ENCODE measurements at regions not wholly inside any gene's neighbourhood (a gene's known extent, or its start where the extent isn't known, plus 50 kb on each side); places are given as distances from the start of the nearest gene placed in this dataset.

- no peaks in the 10 kb centered on the region for H3K27me3 ChIP-seq (ENCODE audit: control insufficient read depth in 5 of 5, insufficient read depth in 4 of 5, low read length in 5 of 5)
- H3K36me3 ChIP-seq (ENCODE audit: control insufficient read depth in 5 of 5, insufficient read depth in 5 of 5, low read length in 5 of 5), result no peaks in the 10 kb centered on the region
- no peak overlapping the region for H3K27ac ChIP-seq (ENCODE audit: low read depth, low read length)
- H3K9me3 ChIP-seq (ENCODE audit: control insufficient read depth in 5 of 5, low read length in 5 of 5), result peaks cover 0 to 4% (median 0%) of the 10 kb centered on the region in 5 donors
- H3K4me1 ChIP-seq (ENCODE audit: control insufficient read depth in 5 of 5, insufficient read depth in 5 of 5, low read length in 5 of 5), result no peaks in the 10 kb centered on the region
- H3K4me3 ChIP-seq (ENCODE audit: low read depth in 1 of 5, low read length in 5 of 5), result no peak overlapping the region
- H3K9ac ChIP-seq (ENCODE audit: low read length in 5 of 5), result no peak overlapping the region
Measured at GRCh38 chr7:68537051-68537773, 1061.1 kb upstream of the AUTS2 start.

DNA sequence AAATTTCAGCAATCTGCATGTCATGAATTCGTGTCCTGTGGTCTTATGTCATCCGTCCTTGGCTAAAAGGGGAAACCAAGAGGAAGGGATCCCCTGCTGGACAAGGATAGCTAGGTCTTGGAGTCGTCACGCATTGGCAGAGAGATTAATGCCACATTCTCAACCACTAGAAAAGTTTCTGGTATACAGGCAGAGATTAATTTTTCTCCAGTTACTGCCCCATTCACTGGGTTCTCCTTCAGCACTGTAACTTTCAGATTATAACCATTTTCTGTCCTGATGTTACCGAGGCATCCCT is 1060.6 kb upstream of the AUTS2 start:
- H3K27me3 ChIP-seq (ENCODE audit: control insufficient read depth in 5 of 5, insufficient read depth in 4 of 5, low read length in 5 of 5), result no peaks in the 10 kb centered on the region
- H3K36me3 ChIP-seq (ENCODE audit: control insufficient read depth in 5 of 5, insufficient read depth in 5 of 5, low read length in 5 of 5), result no peaks in the 10 kb centered on the region
- H3K4me1 ChIP-seq (ENCODE audit: control insufficient read depth in 5 of 5, insufficient read depth in 5 of 5, low read length in 5 of 5), result no peaks in the 10 kb centered on the region
- no peak overlapping the region for H3K27ac ChIP-seq (ENCODE audit: low read depth, low read length)
- H3K9me3 ChIP-seq (ENCODE audit: control insufficient read depth in 5 of 5, low read length in 5 of 5), result peaks cover 0 to 4% (median 0%) of the 10 kb centered on the region in 5 donors
- no peak overlapping the region for H3K9ac ChIP-seq (ENCODE audit: low read length in 5 of 5)
- no peak overlapping the region for H3K4me3 ChIP-seq (ENCODE audit: low read depth in 1 of 5, low read length in 5 of 5)

DNA sequence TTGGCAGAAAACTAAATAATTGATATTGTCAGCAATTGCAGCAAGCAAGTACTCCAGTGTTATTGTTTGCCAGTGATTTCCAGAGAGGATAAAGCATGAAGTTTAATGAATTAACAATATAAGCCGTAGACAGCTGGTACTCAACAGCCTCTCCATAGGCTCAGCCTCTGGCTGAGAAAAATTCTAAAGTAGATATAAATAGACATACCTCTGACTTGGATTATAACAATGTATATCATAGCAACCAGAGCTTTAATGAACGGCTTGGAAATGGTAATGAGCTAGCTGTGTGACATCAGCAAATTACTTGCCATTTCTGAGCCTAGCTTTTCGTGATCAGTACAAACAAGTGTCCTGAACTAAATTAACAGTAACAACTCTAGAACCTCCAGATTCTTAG is 1055.4 kb upstream of the AUTS2 start:
- Histone ChIP-seq H3K4me3 (ENCODE audit: low read depth in 1 of 5, low read length in 5 of 5) (no peak overlapping the region), H3K36me3 (ENCODE audit: control insufficient read depth in 5 of 5, insufficient read depth in 5 of 5, low read length in 5 of 5) (no peaks in the 10 kb centered on the region), H3K27me3 (ENCODE audit: control insufficient read depth in 5 of 5, insufficient read depth in 4 of 5, low read length in 5 of 5) (no peaks in the 10 kb centered on the region), H3K4me1 (ENCODE audit: control insufficient read depth in 5 of 5, insufficient read depth in 5 of 5, low read length in 5 of 5) (no peaks in the 10 kb centered on the region), H3K27ac (ENCODE audit: low read depth, low read length) (no peak overlapping the region), H3K9ac (ENCODE audit: low read length in 5 of 5) (no peak overlapping the region), H3K9me3 (ENCODE audit: control insufficient read depth in 5 of 5, low read length in 5 of 5) (peaks cover 0 to 4% (median 0%) of the 10 kb centered on the region in 5 donors)

GRCh38 chr7:68544851-68545250 is 1053.4 kb upstream of the AUTS2 start:
- no peak overlapping the region for H3K9ac ChIP-seq (ENCODE audit: low read length in 5 of 5)
- H3K4me1 ChIP-seq (ENCODE audit: control insufficient read depth in 5 of 5, insufficient read depth in 5 of 5, low read length in 5 of 5), result no peaks in the 10 kb centered on the region
- H3K36me3 ChIP-seq (ENCODE audit: control insufficient read depth in 5 of 5, insufficient read depth in 5 of 5, low read length in 5 of 5), result no peaks in the 10 kb centered on the region
- H3K9me3 ChIP-seq (ENCODE audit: control insufficient read depth in 5 of 5, low read length in 5 of 5), result peaks cover 0 to 4% (median 0%) of the 10 kb centered on the region in 5 donors
- no peak overlapping the region for H3K4me3 ChIP-seq (ENCODE audit: low read depth in 1 of 5, low read length in 5 of 5)
- H3K27ac ChIP-seq (ENCODE audit: low read depth, low read length), result no peak overlapping the region
- no peaks in the 10 kb centered on the region for H3K27me3 ChIP-seq (ENCODE audit: control insufficient read depth in 5 of 5, insufficient read depth in 4 of 5, low read length in 5 of 5)

DNA sequence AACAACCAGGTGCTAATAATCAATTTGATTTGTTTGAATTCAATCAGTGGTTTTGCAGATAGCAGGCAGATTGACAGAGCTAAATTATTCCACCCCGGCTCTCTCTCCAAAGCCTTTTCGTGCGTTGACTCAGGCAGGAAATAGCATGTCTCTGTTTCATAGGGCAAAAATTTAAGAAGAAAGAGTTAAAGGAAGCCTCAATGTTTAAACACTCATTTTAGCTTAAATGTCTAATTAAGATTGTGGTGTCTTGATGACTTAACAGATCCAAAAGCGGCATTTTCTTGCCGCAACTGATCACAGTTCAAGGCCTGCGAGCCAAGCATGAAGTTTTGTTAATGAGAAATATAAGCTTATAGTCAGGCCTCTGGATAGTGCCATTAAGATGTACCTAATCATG is 1051.1 kb upstream of the AUTS2 start:
- H3K36me3 ChIP-seq (ENCODE audit: control insufficient read depth in 5 of 5, insufficient read depth in 5 of 5, low read length in 5 of 5), result no peaks in the 10 kb centered on the region
- no peak overlapping the region for H3K4me3 ChIP-seq (ENCODE audit: low read depth in 1 of 5, low read length in 5 of 5)
- no peaks in the 10 kb centered on the region for H3K9me3 ChIP-seq (ENCODE audit: control insufficient read depth in 5 of 5, low read length in 5 of 5)
- no peak overlapping the region for H3K9ac ChIP-seq (ENCODE audit: low read length in 5 of 5)
- no peak overlapping the region for H3K27ac ChIP-seq (ENCODE audit: low read depth, low read length)
- H3K4me1 ChIP-seq (ENCODE audit: control insufficient read depth in 5 of 5, insufficient read depth in 5 of 5, low read length in 5 of 5), result no peaks in the 10 kb centered on the region
- H3K27me3 ChIP-seq (ENCODE audit: control insufficient read depth in 5 of 5, insufficient read depth in 4 of 5, low read length in 5 of 5), result no peaks in the 10 kb centered on the region

GRCh38 chr7:68547799-68548198 is 1050.5 kb upstream of the AUTS2 start:
- no peak overlapping the region for H3K9ac ChIP-seq (ENCODE audit: low read length in 5 of 5)
- H3K27ac ChIP-seq (ENCODE audit: low read depth, low read length), result no peak overlapping the region
- H3K36me3 ChIP-seq (ENCODE audit: control insufficient read depth in 5 of 5, insufficient read depth in 5 of 5, low read length in 5 of 5), result no peaks in the 10 kb centered on the region
- H3K9me3 ChIP-seq (ENCODE audit: control insufficient read depth in 5 of 5, low read length in 5 of 5), result no peaks in the 10 kb centered on the region
- H3K4me3 ChIP-seq (ENCODE audit: low read depth in 1 of 5, low read length in 5 of 5), result no peak overlapping the region
- H3K4me1 ChIP-seq (ENCODE audit: control insufficient read depth in 5 of 5, insufficient read depth in 5 of 5, low read length in 5 of 5), result no peaks in the 10 kb centered on the region
- H3K27me3 ChIP-seq (ENCODE audit: control insufficient read depth in 5 of 5, insufficient read depth in 4 of 5, low read length in 5 of 5), result no peaks in the 10 kb centered on the region

GRCh38 chr7:68550027-68550426 is 1048.2 kb upstream of the AUTS2 start:
- H3K27ac ChIP-seq (ENCODE audit: low read depth, low read length), result no peak overlapping the region
- H3K27me3 ChIP-seq (ENCODE audit: control insufficient read depth in 5 of 5, insufficient read depth in 4 of 5, low read length in 5 of 5), result no peaks in the 10 kb centered on the region
- no peaks in the 10 kb centered on the region for H3K4me1 ChIP-seq (ENCODE audit: control insufficient read depth in 5 of 5, insufficient read depth in 5 of 5, low read length in 5 of 5)
- no peaks in the 10 kb centered on the region for H3K36me3 ChIP-seq (ENCODE audit: control insufficient read depth in 5 of 5, insufficient read depth in 5 of 5, low read length in 5 of 5)
- no peak overlapping the region for H3K9ac ChIP-seq (ENCODE audit: low read length in 5 of 5)
- H3K9me3 ChIP-seq (ENCODE audit: control insufficient read depth in 5 of 5, low read length in 5 of 5), result no peaks in the 10 kb centered on the region
- no peak overlapping the region for H3K4me3 ChIP-seq (ENCODE audit: low read depth in 1 of 5, low read length in 5 of 5)

- Histone ChIP-seq H3K9ac (ENCODE audit: low read length in 5 of 5) (no peak overlapping the region), H3K4me1 (ENCODE audit: control insufficient read depth in 5 of 5, insufficient read depth in 5 of 5, low read length in 5 of 5) (no peaks in the 10 kb centered on the region), H3K27ac (ENCODE audit: low read depth, low read length) (no peak overlapping the region), H3K4me3 (ENCODE audit: low read depth in 1 of 5, low read length in 5 of 5) (no peak overlapping the region), H3K36me3 (ENCODE audit: control insufficient read depth in 5 of 5, insufficient read depth in 5 of 5, low read length in 5 of 5) (no peaks in the 10 kb centered on the region), H3K27me3 (ENCODE audit: control insufficient read depth in 5 of 5, insufficient read depth in 4 of 5, low read length in 5 of 5) (no peaks in the 10 kb centered on the region), H3K9me3 (ENCODE audit: control insufficient read depth in 5 of 5, low read length in 5 of 5) (peaks cover 0 to 2% (median 0%) of the 10 kb centered on the region in 5 donors)
Measured at GRCh38 chr7:68550635-68551034, 1047.6 kb upstream of the AUTS2 start.

DNA sequence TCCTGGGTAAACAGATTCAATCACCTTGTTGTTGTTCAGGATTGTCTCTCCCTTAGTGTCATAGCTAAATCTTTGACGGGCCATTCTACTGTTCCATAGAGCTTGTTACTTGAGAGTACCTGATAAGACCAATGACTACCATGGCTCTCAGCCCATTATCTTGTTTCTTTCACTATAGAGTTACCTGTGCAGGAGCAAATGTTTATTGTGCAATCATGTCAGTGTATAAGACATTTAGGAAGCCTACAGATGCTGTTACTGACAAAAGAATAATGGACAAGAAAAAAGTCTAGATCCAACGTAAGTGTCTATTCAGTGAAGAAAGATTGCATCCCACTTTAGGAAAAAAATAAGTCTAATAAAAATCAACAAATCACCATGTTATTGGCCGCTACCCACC is 1041.7 kb upstream of the AUTS2 start:
- Histone ChIP-seq H3K4me1 (ENCODE audit: control insufficient read depth in 5 of 5, insufficient read depth in 5 of 5, low read length in 5 of 5) (peaks cover 0 to 7% (median 0%) of the 10 kb centered on the region in 5 donors), H3K9ac (ENCODE audit: low read length in 5 of 5) (no peak overlapping the region)

DNA sequence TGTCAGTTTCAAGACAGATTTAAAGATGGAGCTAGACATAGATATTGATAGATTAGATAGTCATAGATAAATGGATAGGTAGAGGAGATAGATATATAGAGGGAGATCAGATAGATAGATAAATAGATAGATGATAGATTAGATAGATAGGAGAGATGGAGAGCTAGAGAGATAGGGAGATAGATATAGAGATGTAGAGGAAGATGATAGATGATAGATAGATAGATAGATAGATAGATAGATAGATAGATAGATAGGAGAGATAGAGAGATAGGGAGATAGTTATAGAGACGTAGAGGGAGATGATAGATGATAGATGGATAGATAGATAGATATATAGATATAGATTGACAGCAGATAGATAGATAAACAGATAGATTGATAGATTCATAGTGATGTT is 1038.8 kb upstream of the AUTS2 start:
- no peaks in the 10 kb centered on the region for H3K36me3 ChIP-seq (ENCODE audit: control insufficient read depth in 5 of 5, insufficient read depth in 5 of 5, low read length in 5 of 5)
- H3K9ac ChIP-seq (ENCODE audit: low read length in 5 of 5), result no peak overlapping the region
- H3K4me1 ChIP-seq (ENCODE audit: control insufficient read depth in 5 of 5, insufficient read depth in 5 of 5, low read length in 5 of 5), result peaks cover 0 to 8% (median 0%) of the 10 kb centered on the region in 5 donors
- peaks cover 0 to 2% (median 0%) of the 10 kb centered on the region in 5 donors for H3K9me3 ChIP-seq (ENCODE audit: control insufficient read depth in 5 of 5, low read length in 5 of 5)
- no peaks in the 10 kb centered on the region for H3K27me3 ChIP-seq (ENCODE audit: control insufficient read depth in 5 of 5, insufficient read depth in 4 of 5, low read length in 5 of 5)
- H3K27ac ChIP-seq (ENCODE audit: low read depth, low read length), result no peak overlapping the region
- H3K4me3 ChIP-seq (ENCODE audit: low read depth in 1 of 5, low read length in 5 of 5), result no peak overlapping the region

More for the DNA sequence above, 1041.7 kb upstream of the AUTS2 start:
- Histone ChIP-seq H3K36me3 (ENCODE audit: control insufficient read depth in 5 of 5, insufficient read depth in 5 of 5, low read length in 5 of 5) (no peaks in the 10 kb centered on the region), H3K27ac (ENCODE audit: low read depth, low read length) (no peak overlapping the region), H3K27me3 (ENCODE audit: control insufficient read depth in 5 of 5, insufficient read depth in 4 of 5, low read length in 5 of 5) (no peaks in the 10 kb centered on the region), H3K4me3 (ENCODE audit: low read depth in 1 of 5, low read length in 5 of 5) (no peak overlapping the region), H3K9me3 (ENCODE audit: control insufficient read depth in 5 of 5, low read length in 5 of 5) (peaks cover 0 to 2% (median 0%) of the 10 kb centered on the region in 5 donors)
